ENCODE measurements at regions not wholly inside any gene's neighbourhood (a gene's known extent, or its start where the extent isn't known, plus 50 kb on each side); places are given as distances from the start of the nearest gene placed in this dataset.

- Histone ChIP-seq H3K4me3 (ENCODE audit: low read depth in 1 of 2, low read length in 1 of 2) (no peak overlapping the region), H3K4me1 (ENCODE audit: control insufficient read depth in 1 of 2, insufficient read depth in 1 of 2, low read depth in 1 of 2, low read length in 1 of 2) (no peaks in the 10 kb centered on the region), H3K27ac (no peak overlapping the region), H3K27me3 (no peaks in the 10 kb centered on the region), H3K9me3 (no peaks in the 10 kb centered on the region), H3K36me3 (no peaks in the 10 kb centered on the region)
- TF ChIP-seq CTCF (IDR thresholded peaks at IDR 0.05): no peak
Observed at GRCh38 chr12:24066097-24066496, 116.6 kb upstream of the SOX5 start.

- H3K4me1 ChIP-seq (ENCODE audit: control insufficient read depth in 1 of 2, insufficient read depth in 1 of 2, low read depth in 1 of 2, low read length in 1 of 2): no peaks in the 10 kb centered on the region
- no peak overlapping the region for H3K27ac ChIP-seq
- TF ChIP-seq CTCF (IDR thresholded peaks at IDR 0.05): no peak
- no peaks in the 10 kb centered on the region for H3K36me3 ChIP-seq
- H3K9me3 ChIP-seq: no peaks in the 10 kb centered on the region
- no peaks in the 10 kb centered on the region for H3K27me3 ChIP-seq
- H3K4me3 ChIP-seq (ENCODE audit: low read depth in 1 of 2, low read length in 1 of 2): no peak overlapping the region
Observed at GRCh38 chr12:24062642-24063245, 113.3 kb upstream of the SOX5 start.

DNA sequence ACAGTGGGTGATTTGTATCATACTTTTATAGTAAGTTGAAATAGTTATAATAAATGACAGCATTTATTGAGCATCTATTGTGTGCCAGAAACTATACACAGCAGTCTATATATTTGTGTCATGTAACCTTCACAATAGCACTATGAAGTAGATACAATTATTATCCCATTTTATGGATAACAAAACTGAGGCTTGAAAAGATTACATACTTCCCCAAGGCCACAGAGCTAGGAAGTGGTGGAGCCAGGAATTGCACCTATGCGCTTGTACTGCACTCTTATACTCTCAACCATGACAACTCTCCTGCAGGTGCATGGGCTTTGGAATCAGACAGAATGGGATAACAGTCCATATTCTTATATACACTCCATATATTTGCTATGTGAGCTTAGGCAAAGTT is 110.6 kb upstream of the SOX5 start:
- no peaks in the 10 kb centered on the region for H3K27me3 ChIP-seq
- no peaks in the 10 kb centered on the region for H3K9me3 ChIP-seq
- TF ChIP-seq CTCF (IDR thresholded peaks at IDR 0.05): no peak
- H3K4me1 ChIP-seq (ENCODE audit: control insufficient read depth in 1 of 2, insufficient read depth in 1 of 2, low read depth in 1 of 2, low read length in 1 of 2): no peaks in the 10 kb centered on the region
- no peak overlapping the region for H3K4me3 ChIP-seq (ENCODE audit: low read depth in 1 of 2, low read length in 1 of 2)
- no peaks in the 10 kb centered on the region for H3K36me3 ChIP-seq
- no peak overlapping the region for H3K27ac ChIP-seq

DNA sequence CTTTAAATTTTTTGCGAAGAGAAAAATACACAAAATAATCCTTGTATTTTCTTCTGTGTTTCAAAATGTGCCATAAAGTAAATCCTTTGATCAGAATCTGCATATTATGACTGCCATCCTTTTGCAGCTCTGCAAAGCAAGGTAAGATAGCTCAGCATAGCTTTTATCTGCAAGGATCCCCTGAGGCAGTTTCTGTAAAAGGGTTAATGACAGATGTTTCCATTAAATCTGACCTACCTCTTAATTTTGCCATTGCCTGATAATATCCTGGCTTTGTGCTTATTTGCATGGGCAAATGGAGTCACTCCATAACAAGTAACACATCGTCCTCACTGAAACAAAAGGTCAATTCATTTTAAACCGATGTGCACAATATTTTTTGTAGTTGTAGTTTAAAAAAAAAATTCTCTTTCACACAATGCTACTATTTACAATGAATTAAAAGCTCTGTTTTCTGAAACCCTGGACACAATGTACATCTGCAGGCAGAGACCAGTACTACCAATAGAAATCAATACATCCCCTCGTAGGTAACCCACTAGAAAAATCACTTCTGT is 108.5 kb upstream of the SOX5 start:
- no peak overlapping the region for H3K4me3 ChIP-seq (ENCODE audit: low read depth in 1 of 2, low read length in 1 of 2)
- no peak overlapping the region for H3K27ac ChIP-seq
- no peaks in the 10 kb centered on the region for H3K27me3 ChIP-seq
- no peaks in the 10 kb centered on the region for H3K9me3 ChIP-seq
- no peak for TF ChIP-seq CTCF (IDR thresholded peaks at IDR 0.05)
- no peaks in the 10 kb centered on the region for H3K4me1 ChIP-seq (ENCODE audit: control insufficient read depth in 1 of 2, insufficient read depth in 1 of 2, low read depth in 1 of 2, low read length in 1 of 2)
- H3K36me3 ChIP-seq: no peaks in the 10 kb centered on the region

GRCh38 chr12:24055747-24056146 is 106.3 kb upstream of the SOX5 start:
- no peak for TF ChIP-seq CTCF (IDR thresholded peaks at IDR 0.05)
- Histone ChIP-seq H3K27me3 (no peaks in the 10 kb centered on the region), H3K27ac (no peak overlapping the region), H3K9me3 (no peaks in the 10 kb centered on the region), H3K4me3 (ENCODE audit: low read depth in 1 of 2, low read length in 1 of 2) (no peak overlapping the region), H3K36me3 (no peaks in the 10 kb centered on the region), H3K4me1 (ENCODE audit: control insufficient read depth in 1 of 2, insufficient read depth in 1 of 2, low read depth in 1 of 2, low read length in 1 of 2) (no peaks in the 10 kb centered on the region)
